Thyroid gland (tissue), 4 donors: ENCODE measurements at regions not wholly inside any gene's neighbourhood (a gene's known extent, or its start where the extent isn't known, plus 50 kb on each side); places are given as distances from the start of the nearest gene placed in this dataset.

ENCODE experiments used
- CTCF ChIP-seq, 6 experiments: fragments of 200-600 bp in 3 of 6; fragments of 450-650 bp in 3 of 6; sonication (generic) in 3 of 6; IDR thresholded peaks; one replicate each; pipeline ENCODE4 v1.5.1; 2016 to 2019; ENCODE audit warnings: antibody characterized with exemption in 6 of 6, mild to moderate bottlenecking in 2 of 6, inconsistent platforms in 1 of 6, moderate library complexity in 1 of 6
- POLR2A ChIP-seq, 2 donors: fragments of 450-650 bp; IDR thresholded peaks; one replicate each; pipeline ENCODE4 v1.6.1; 2017; ENCODE audit warnings: antibody characterized with exemption in 2 of 2, mild to moderate bottlenecking in 2 of 2, moderate library complexity in 1 of 2

DNA sequence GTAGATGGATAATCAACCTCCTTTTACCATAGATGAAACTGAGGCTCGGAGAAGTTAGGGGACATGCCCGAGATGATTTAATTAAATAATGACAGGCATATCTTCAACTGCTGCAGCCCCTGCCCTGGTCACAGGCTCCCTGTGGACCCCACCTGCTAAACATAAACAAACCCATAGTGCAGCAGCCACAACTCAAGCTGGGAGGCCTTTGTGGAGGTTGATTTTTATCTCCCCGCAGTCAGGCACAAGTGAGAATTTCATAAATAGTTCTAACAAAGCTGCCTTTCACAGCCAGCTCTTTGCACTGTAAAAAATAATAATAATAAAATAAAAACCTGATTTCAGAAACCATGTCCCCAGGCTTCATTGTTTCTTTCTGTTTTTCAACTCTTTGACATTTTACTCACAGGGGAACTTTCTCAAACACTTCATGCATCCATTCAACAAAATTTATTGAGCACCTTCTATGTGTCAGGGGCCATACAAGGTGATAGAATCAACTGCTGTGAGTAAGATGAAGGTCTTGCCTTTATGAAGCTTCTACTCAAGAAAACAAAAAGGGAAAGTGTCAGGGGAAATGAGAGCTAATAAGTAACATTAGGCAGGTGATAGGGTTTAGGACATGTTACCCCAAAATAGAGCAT is 393.6 kb upstream of the PROK2 start:
- TF ChIP-seq CTCF (IDR thresholded peaks at IDR 0.05) (no peak), POLR2A (IDR thresholded peaks at IDR 0.05) (no peak)
